Stimulated activated CD8-positive, alpha-beta memory T cell treated with anti-CD3 and anti-CD28 coated beads, Interleukin-12 subunit alpha, Interleukin-12 subunit beta, amount 100 ng/mL, for 4 hours (primary cell): ENCODE measurements at regions not wholly inside any gene's neighbourhood (a gene's known extent, or its start where the extent isn't known, plus 50 kb on each side); places are given as distances from the start of the nearest gene placed in this dataset.

Experiments used
- DNase-seq: peaks from one replicate; pipeline ENCODE4 v3.0.0-alpha.2; 2020; ENCODE audit warnings: low read depth

DNA sequence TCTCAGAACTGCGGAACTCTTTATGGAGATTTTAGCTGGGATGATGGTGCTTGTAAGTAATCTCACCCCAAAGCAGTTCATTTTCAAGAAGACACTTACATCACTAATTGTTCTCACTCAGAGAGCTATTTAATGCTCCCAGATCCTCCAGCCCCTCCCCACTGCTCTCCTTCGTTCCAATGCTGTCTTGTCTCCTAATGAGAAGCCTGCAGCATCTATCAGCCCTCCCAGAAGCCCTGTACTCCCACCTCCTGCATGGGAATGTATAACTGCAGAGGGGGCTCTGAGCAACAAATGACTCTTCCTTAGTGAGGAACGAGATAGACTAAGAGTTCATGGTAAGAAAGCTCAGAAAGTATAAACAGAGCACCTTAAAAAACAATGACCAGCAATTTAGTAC is 377.4 kb upstream of the RUNX1 start:
- no peak for DNase-seq

DNA sequence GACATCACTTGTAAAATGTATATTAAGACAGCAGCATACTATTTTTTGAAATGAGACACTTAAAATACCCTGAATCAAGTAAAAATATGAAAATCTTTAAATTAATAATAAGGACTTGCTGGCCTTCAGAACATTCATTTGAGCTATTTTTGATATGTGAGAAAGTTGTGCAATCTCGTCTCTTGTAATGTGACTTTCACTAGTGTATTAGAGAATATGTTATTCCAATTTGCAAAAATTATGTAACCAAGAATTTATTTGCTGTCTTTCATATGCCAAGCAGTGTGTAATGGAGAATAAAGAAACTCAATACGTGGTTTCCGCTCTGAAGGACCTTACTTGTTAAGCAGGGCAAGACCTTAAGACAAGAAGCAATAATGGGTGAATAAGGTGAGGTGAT is 375.0 kb upstream of the RUNX1 start:
- no peak for DNase-seq

DNA sequence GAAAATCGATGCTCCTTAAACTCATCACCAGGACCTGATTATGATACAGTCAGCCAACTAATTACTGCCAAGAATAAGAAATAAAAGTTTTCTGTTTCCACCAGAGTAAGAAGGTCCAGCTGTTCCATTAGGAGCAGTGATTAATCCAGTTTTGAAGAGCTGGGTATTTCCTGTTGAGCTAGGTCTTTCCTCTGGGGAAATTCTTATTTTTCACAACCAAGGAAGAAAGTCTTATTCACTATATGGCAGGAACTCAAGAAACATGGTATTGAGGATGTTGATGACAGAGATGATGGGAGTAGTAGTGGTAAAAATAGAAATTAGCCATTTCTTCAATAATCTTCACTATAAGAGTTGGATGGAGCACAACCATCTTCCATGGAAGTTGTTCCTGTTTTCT is 374.6 kb upstream of the RUNX1 start:
- DNase-seq: no peak

DNA sequence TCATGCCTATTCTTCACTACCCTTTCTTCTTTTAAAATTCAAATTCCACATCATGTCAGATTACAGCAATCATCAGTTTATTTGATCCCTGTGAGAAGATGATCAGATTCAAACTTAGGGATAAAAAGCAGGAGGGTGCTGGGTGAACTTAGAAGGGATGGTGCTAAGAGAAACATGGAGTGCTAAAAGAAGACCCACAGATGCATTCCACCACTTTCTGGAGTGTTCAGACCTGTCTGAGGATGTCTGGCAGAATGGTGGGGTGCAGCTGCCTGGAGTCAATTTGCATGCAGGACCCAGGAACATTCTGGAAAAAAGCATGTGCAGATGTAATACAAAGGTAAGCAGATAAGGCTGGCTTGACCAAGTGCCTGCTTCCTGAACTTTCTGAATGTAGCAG is 372.9 kb upstream of the RUNX1 start:
- DNase-seq: no peak

DNA sequence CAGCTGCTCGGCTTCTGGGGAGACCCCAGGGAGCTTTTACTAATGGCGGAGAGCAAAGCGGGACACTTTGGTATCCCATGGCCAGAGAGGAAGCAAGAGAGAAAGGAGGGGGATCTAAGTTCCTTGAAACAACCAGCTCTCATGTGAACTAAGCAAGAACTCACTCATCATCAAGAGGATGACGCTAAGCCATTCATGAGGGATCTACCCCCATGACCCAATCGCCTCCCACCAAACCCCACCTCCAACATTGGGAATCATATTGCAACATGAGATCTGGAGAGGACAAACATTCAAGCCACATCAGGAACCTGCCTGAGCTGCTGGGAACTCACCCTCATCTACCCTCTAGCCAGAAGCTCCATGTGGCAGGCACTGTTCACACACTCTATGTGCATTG is 372.1 kb upstream of the RUNX1 start:
- no peak for DNase-seq

DNA sequence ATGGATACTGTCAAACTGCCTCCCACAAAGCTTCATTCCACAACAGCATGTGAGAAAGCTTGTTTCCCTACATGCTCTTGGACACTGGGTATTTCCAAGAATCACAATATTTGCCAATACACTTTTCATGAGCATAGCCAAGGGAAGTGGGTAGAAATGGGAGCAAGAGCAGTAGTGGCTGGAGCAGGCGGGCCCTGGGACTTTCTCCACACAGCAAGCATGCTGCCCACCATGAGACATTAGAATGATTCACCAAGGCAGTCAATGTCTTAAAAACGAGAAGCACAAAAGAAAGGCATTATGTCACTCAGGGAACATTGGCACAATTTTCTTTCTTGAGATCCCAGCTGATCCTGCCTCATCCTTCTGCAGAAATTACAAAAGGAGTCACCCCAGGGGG is 371.6 kb upstream of the RUNX1 start:
- DNase-seq: no peak

DNA sequence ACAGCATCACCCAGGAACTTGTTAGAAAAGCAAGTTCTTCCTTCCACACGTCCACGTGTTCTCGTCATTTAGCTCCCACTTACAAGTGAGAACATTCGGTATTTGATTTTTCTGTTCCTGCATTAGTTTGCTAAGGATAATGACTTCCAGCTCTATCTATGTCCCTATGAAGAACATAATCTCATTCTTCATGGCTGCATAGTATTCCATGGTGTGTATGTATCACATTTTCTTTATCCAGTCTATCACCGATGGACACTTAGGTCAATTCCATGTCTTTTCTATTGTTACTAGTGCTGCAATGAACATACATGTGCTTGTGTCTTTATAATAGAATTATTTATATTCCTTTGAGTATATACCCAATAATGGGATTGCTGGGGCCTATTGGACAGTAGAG is 368.7 kb upstream of the RUNX1 start:
- DNase-seq: no peak

DNA sequence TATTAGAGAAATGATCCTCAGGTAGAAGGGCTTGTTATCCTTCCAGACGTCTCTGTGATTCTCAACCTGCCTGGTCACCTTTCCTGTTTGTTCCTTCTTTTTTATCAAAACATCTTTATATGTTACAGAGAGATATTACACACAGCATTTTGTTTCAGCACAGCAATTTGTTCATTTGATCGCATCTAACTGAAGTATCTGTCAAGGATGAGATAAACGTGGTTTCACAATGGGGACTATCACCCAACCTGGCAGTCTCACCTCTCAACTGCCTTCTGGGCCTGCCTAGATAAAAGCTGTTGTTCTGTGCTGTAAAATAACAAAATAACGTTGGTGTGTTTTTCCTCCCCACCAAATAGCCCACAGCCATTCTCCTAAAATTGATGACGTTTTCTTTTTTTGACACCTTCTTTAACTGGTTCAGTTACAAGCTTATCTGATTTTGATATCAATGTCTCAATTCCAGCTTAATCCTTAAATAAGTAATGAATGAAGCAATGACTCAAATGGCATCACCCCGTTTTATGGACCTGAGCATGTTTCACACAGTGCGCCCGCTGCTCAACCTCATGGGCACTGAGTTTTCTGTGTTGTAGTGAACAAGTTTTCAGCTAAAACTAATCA is 367.9 kb upstream of the RUNX1 start:
- no peak for DNase-seq

DNA sequence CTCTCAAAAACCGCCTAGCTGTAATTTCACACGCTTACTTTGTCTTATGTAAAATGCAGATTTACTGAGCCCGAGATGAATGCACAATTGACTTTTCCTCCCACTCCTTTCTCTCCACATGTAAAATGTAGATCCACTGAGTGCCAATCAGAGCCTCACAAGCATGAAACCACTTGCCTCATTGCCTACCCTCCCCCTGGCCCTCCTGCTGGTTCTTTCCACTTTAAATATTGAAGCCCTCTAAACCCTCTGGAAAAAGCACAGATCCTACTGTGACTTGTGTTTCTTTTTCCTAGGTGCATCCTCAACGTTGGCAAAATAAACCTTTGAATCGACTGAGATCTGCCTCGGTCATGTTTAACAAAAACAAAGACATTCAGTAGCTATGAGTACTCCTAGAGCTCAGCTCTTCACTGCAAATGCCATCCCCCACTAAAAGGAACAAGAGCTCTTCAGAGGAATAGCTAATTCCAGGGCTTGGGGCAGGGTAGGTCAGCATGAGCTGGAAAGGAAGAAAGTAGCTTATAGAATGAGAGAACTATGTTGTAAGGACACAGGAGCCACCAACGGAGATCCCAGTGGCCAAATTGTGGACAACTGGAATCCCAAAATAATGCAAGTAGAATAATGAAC is 365.5 kb upstream of the RUNX1 start:
- no peak for DNase-seq

DNA sequence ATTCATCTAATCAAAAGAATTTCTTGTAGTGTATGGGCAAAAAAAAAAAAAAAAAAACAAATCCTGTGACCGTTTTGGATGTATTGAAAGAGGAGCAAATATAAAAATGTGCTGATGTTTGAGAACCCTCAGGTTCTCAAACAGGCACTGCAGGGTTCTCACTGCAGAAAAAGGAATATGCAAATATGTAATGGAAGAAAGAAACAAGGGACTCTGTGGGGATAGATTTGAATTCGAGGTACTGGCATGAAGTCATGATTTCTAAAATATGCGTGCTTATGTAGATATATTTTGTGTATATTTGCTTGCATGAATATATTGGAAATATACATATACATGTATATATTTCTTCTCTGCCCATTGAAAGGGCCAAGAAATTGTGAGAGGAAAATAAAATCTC is 365.0 kb upstream of the RUNX1 start:
- no peak for DNase-seq

DNA sequence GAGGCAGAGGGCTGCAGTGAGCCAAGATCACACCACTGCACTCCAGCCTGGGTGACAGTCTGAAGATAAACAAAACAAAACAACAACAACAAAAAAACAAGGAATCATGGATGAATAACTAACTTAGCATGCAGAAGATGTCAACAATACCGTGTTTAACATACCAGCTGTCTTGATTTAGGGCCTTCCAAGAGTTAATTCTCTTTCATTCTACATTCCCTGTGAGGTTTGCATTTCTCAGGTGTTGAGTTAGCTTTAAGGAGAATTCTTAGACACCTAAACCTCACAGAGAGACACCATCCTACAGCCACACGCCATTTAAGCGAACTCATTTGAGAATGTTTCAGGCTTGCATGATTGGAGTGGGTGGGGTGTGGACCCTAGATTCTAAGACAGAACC is 363.1 kb upstream of the RUNX1 start:
- no peak for DNase-seq

DNA sequence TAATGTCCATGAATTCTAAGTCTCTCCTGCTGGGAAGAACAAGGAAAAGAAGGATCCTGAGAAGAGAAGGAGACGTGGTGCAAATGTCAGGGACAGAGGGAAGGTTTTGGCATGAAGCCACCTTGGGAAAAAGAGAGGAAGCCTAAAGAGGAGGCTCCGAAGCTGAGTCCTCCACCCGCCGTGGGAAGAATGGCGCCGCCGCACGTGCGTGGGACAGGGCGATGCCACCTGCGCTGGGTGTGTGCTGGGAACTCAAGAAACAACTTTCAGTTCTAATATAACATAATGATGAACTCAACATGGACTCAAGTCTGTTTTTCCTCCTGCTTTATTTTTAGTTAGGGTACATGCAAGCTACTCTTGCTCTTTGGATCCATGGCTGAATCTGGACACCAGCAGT is 362.3 kb upstream of the RUNX1 start:
- DNase-seq: no peak

DNA sequence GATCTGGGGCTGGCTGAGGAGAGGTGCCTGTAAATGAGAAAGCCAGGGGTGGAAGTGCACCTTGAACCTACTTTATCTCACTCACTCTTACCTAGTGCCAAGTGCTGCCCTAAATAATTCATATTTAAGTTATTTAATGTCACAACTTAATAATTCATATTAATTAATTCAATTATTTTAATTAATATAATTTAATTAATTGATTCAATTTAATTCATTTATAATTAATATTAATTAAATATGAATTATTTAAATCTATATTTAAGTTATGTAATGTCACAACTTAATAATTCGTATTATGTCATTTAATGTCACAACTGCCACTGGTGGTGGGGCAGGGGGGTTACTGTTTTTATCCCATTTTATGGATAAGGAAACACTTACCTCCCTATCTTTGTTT is 361.6 kb upstream of the RUNX1 start:
- DNase-seq: no peak

DNA sequence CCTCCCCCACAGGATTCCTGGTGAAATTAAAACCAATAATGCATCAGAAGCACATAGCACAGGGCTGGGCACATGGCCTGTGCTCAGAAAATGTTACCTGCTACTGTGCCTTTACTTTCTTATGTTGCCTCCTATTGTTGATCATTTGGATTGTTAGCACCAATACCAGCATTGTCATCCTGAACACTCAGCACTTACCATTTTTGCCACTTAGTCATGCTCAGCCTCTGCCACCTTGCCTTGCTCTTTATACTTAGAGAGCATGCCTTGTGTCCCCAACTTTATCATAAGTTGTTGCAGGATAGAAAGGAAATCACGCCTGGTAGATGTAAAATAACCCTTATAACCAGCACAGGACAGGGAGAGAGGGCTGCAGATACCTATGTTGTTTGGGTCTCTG is 361.0 kb upstream of the RUNX1 start:
- DNase-seq: no peak

DNA sequence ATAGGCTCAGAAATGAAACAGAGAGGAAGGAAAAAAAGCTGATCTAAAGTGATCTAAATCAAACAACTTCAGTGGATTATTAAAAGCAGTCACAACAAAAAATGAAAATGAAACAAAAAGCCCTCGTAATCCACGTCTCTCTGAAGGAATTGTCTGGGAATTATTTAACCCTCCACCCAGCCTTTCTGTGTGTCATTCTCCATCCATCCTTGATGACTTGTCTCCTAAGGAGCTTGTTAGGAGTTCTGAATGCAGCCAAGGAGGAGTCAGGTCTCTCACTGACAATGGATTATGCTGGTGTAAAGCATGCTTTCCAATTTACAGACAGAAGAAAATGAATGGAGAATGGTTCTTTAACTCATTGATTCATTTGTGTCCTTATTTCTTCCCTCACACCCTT is 359.3 kb upstream of the RUNX1 start:
- DNase-seq: no peak

DNA sequence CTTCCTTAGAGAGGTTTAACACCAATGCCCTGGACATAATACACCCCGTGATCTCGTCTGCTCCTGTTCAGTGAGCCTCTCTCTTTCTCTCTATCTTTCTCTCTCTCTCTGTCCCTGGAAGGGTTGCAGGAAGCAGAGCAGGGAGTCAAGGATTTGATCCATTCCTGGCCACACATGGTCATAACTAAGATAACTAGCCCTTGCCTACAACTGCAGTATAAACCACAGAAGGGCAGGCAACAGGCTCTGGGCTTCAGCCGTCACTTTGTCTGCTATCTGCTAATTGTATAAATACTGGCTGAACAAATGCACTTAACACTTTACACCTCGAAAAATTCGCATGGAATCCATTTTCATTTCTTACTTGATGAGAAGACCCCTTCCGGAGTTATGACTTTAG is 357.5 kb upstream of the RUNX1 start:
- no peak for DNase-seq

DNA sequence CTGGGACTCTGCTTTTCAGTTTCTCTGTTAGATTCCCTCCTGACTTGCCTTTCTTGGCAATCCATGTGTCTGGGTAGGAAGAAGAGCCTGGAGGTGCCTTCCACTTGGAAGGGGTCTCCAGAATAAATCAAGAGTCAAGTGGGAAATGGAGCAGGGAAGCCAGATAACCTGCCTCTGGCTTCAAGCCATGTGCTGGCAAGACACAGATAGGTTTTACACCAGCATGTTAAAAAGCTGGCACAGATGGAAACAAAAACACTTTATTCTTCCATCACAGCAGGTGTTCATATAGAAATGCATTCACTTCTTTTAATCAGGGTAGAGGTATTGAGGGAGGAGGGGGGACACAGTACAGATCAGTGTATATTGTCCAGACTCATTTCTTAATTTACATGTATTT is 356.9 kb upstream of the RUNX1 start:
- DNase-seq: no peak

DNA sequence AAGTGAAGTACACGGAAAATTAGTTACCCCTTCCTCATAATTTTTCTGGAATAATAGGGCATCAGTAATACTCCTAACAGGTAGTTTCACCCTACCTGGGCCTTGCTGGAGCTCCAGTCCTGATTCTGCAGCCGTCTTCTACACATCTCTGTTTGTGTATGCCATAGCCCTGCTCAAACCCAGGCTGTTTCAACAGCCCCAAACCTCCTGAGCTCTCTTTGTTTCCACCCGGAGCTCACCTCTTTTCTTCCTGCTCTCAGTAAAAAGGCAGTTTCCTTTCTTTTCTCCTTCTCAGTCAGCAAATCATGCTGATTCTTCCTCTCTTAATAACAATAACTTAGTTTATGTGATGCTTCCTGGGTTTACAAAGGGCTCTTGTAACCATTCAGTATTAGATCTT is 355.1 kb upstream of the RUNX1 start:
- no peak for DNase-seq

DNA sequence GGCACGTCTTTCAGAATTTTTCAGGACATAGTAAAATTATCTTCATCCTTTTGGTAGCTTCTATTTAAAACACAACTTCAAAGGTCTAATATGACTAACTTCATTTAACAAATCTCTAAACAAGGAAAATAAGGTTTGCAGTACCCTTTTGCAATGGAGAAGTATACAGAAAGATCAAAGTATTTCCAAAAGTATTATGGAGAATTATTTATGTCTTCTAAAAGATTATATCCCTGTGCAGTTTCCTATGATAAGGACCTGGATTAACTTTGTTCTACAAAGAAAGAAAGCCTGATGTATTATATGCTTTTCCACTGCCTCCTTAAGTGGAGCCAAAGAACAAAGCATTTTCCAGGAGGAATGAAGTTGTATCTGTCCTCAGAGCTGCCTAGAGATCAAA is 353.0 kb upstream of the RUNX1 start:
- DNase-seq: no peak

DNA sequence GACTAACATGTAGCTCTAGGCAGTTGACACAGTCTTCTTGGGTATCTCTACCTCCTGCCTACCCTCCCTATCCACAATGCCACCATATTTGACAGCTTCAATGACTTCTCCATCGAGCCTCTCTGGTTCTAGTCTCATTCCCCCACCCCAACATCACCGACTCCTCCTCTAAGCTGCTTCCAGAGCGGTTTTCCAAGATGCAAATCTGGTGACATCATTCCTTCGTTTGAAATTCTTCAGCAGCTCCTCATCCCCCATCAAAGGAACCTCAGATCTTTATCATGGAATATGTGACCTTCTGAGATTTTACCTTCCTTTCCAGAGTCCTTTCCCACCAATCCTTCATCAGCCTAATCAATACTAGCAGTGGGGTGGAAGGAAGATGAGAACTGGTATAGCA is 352.4 kb upstream of the RUNX1 start:
- no peak for DNase-seq

DNA sequence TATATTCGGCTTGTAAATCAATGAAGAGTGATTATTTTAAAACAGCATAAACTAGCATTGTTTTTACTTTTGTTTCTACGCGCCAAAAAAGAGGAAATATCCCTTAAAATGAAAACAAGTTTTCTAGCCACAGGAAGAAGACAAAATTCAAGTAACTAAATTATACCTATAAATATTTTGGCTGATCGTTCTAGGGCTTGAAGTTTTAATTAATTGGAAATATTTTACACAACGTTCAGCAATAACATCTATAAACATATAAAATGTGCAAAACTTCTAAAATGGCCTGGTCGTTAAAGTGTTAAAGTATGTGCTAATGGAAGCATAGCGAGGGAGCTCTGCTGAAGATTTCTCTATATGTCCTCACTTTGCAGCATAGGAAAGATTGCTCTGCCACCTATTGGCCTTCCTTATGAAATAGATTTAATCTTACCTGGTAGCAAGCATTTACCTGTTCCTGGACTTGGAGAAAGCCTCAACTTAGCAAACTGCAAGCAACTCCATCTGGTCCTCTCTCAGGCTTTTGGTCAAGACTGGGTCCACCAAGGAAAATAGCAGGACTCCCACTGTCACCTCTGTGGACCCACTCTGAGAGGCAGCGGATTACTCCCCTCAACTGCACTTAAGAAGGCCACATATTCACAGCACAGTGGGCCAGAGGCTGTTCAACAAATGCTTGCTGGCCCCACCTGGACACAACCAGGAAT is 351.3 kb upstream of the RUNX1 start:
- peak; percentile 1 for DNase-seq

DNA sequence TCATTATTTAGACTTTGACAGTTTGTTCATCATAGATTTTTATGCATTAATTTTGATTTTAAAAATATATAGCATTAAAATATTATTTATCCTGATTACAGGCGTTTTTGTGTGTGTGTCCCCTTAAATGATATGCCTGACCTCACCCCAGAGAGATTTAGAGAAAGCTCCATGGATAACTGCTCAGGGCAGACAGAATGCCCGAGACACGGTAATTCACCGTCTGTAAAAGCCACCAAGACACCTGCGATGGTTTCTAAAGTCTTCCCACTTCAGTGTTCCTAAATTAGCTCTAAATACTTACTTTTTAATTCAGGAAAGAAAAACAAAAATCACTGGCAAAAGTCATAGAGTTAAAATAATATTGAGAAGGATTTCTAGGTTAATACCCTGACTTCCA is 350.6 kb upstream of the RUNX1 start:
- no peak for DNase-seq

DNA sequence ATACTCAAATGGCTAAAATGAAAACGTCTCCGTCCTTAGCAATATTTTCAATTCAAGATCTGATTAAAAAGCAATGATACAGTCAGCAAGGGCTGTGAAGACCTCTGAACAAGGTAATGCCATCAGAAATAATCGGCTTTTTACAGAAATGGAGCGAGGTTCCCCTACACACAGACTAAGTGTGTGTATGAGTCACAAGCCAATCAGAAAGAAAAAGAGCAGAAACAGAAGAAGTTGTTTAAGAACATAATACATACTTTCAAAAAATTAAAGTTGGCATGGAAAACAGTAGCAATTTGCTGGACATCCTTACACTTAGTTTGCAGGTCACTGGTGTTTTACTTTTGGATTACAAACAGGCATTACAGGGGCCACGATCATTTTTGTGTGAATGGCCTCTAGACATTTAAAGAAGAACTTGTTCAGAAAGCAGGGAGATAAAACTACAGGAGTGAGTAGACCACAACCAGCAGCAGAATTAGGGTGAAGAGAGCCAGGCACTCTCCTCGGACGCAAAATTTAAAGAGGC is 350.0 kb upstream of the RUNX1 start:
- DNase-seq: no peak
